ENCODE measurements at regions not wholly inside any gene's neighbourhood (a gene's known extent, or its start where the extent isn't known, plus 50 kb on each side); places are given as distances from the start of the nearest gene placed in this dataset.

- no peak overlapping the region for H3K4ac ChIP-seq (ENCODE audit: low read length)
- no CpG with 5 or more reads among the region's 3 CpGs for WGBS, 2 donors (ENCODE audit: extremely low coverage in 2 of 2, insufficient read length in 2 of 2, insufficient replicate concordance in 1 of 2)
- no peaks in the 10 kb centered on the region for H3K79me1 ChIP-seq (ENCODE audit: low read depth, low read length)
- H3K4me1 ChIP-seq (ENCODE audit: control insufficient read depth in 2 of 2, insufficient read depth in 1 of 2, low read depth in 1 of 2, low read length in 2 of 2), result no peaks in the 10 kb centered on the region
- H4K91ac ChIP-seq (ENCODE audit: low read depth, low read length, poor library complexity), result no peak overlapping the region
- no peak overlapping the region for H3K4me3 ChIP-seq (ENCODE audit: low read length in 2 of 2)
- H3K9ac ChIP-seq (ENCODE audit: low read depth, low read length, poor library complexity), result no peak overlapping the region
- DNase-seq (ENCODE audit: low spot score), result no peak
- H2AFZ ChIP-seq (ENCODE audit: low read length), result no peak overlapping the region
- no peak overlapping the region for H2BK15ac ChIP-seq (ENCODE audit: low read length)
- no peak overlapping the region for H2BK120ac ChIP-seq (ENCODE audit: low read depth, low read length)
- no peak overlapping the region for H2AK5ac ChIP-seq (ENCODE audit: low read depth, low read length)
- H2BK5ac ChIP-seq (ENCODE audit: low read length), result no peak overlapping the region
- H3K9me3 ChIP-seq (replicated peaks in 1 of 2; ENCODE audit: control insufficient read depth in 2 of 2, insufficient read depth in 1 of 2, low read depth in 1 of 2, low read length in 2 of 2), result no peaks in the 10 kb centered on the region
- H3K14ac ChIP-seq (ENCODE audit: low read length), result no peak overlapping the region
- H3K27me3 ChIP-seq (ENCODE audit: control insufficient read depth in 3 of 3, insufficient read depth in 3 of 3, low read depth in 1 of 3, low read length in 3 of 3), result no peaks in the 10 kb centered on the region
- H3K18ac ChIP-seq (ENCODE audit: low read length), result no peak overlapping the region
- H4K8ac ChIP-seq (ENCODE audit: low read depth, low read length), result no peak overlapping the region
- no peak overlapping the region for H3K4me2 ChIP-seq (ENCODE audit: insufficient read depth, low read length, poor library complexity, severe bottlenecking)
- H3K27ac ChIP-seq (replicated peaks; ENCODE audit: low read length), result no peak overlapping the region
- H3K36me3 ChIP-seq (replicated peaks in 1 of 2; ENCODE audit: control insufficient read depth in 2 of 2, insufficient read depth in 2 of 2, low read length in 2 of 2), result no peaks in the 10 kb centered on the region
- H2BK12ac ChIP-seq (ENCODE audit: low read length), result no peak overlapping the region
- H3K23ac ChIP-seq (ENCODE audit: low read depth, low read length, poor library complexity), result no peak overlapping the region
These were observed 135.0 kb downstream of the RBM46 start for GRCh38 chr4:154916068-154916467.

DNA sequence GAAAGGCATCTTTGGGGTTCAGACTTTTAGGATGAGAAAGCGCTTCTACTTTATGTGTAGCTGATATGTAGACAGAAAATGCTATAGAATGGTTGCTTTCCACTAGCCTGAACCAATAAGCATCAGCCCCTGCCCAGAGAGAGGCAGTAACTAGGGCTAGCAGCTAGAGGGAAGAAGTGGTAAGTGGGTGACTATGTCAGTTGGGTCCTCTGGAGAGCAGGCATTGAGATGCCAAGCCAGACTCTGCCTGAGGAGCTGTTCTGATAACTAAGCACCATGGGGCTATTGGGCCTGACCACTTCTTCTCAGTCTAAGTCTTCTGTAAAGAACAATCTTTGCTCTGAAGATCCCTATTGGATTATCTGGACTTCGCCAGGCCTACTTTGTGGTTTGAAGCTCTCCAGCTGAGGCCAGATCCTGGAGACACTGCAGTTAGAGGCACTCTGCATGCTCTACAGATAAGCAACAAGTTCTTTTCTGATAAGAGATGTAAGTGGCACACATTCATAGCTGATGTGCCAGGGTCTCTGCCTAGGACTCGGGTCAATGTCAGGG, 146.1 kb downstream of the RBM46 start:
- Histone ChIP-seq H3K23ac (ENCODE audit: low read depth, low read length, poor library complexity) (no peak overlapping the region), H3K14ac (ENCODE audit: low read length) (no peak overlapping the region), H3K4me2 (ENCODE audit: insufficient read depth, low read length, poor library complexity, severe bottlenecking) (no peak overlapping the region), H2AK5ac (ENCODE audit: low read depth, low read length) (no peak overlapping the region), H3K79me1 (ENCODE audit: low read depth, low read length) (no peaks in the 10 kb centered on the region), H3K4me3 (ENCODE audit: low read length in 2 of 2) (no peak overlapping the region), H3K27me3 (ENCODE audit: control insufficient read depth in 3 of 3, insufficient read depth in 3 of 3, low read depth in 1 of 3, low read length in 3 of 3) (no peaks in the 10 kb centered on the region), H2AFZ (ENCODE audit: low read length) (no peak overlapping the region), H3K4me1 (ENCODE audit: control insufficient read depth in 2 of 2, insufficient read depth in 1 of 2, low read depth in 1 of 2, low read length in 2 of 2) (no peaks in the 10 kb centered on the region), H2BK15ac (ENCODE audit: low read length) (no peak overlapping the region), H2BK120ac (ENCODE audit: low read depth, low read length) (no peak overlapping the region), H2BK5ac (ENCODE audit: low read length) (no peak overlapping the region), H3K4ac (ENCODE audit: low read length) (no peak overlapping the region), H3K36me3 (replicated peaks in 1 of 2; ENCODE audit: control insufficient read depth in 2 of 2, insufficient read depth in 2 of 2, low read length in 2 of 2) (no peaks in the 10 kb centered on the region), H3K9me3 (replicated peaks in 1 of 2; ENCODE audit: control insufficient read depth in 2 of 2, insufficient read depth in 1 of 2, low read depth in 1 of 2, low read length in 2 of 2) (no peaks in the 10 kb centered on the region), H3K18ac (ENCODE audit: low read length) (no peak overlapping the region), H4K8ac (ENCODE audit: low read depth, low read length) (no peak overlapping the region), H4K91ac (ENCODE audit: low read depth, low read length, poor library complexity) (no peak overlapping the region), H3K9ac (ENCODE audit: low read depth, low read length, poor library complexity) (no peak overlapping the region), H2BK12ac (ENCODE audit: low read length) (no peak overlapping the region), H3K27ac (replicated peaks; ENCODE audit: low read length) (no peak overlapping the region)
- WGBS, 2 donors (ENCODE audit: extremely low coverage in 2 of 2, insufficient read length in 2 of 2, insufficient replicate concordance in 1 of 2), result no CpG with 5 or more reads among the region's 3 CpGs
- no peak for DNase-seq (ENCODE audit: low spot score)

DNA sequence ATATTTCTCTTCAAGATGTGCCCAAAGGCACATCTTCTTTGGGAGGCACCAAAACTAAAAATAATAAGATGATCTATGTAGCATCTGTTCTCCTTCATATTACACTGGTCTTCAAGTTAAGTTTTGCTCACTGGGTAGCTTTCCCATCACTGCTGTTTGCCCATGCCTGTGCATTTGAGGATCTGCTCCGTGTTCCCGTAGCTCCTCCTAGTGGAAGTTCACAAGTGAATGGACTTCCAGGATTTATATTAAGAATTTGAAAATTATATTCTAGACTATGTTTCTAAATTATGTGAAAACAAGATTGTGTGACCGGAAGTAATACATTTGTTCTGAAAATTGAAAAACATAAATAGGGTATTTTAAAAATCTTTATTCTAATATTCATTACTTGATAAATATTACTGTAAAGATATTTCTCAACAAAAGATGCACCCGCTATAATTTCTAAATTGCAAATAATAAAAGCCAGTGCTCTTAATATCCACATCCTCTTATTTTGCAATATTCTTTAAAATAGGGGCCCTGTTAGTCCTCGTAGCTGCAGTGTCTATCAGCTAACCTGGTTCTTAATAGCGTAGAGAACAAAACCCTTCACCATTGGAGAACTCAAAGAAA, 147.7 kb downstream of the RBM46 start:
- no peak overlapping the region for H2AFZ ChIP-seq (ENCODE audit: low read length)
- no peaks in the 10 kb centered on the region for H3K27me3 ChIP-seq (ENCODE audit: control insufficient read depth in 3 of 3, insufficient read depth in 3 of 3, low read depth in 1 of 3, low read length in 3 of 3)
- H2AK5ac ChIP-seq (ENCODE audit: low read depth, low read length), result no peak overlapping the region
- no peaks in the 10 kb centered on the region for H3K9me3 ChIP-seq (replicated peaks in 1 of 2; ENCODE audit: control insufficient read depth in 2 of 2, insufficient read depth in 1 of 2, low read depth in 1 of 2, low read length in 2 of 2)
- H3K9ac ChIP-seq (ENCODE audit: low read depth, low read length, poor library complexity), result no peak overlapping the region
- DNase-seq (ENCODE audit: low spot score), result peak; percentile 21
- H3K4ac ChIP-seq (ENCODE audit: low read length), result no peak overlapping the region
- WGBS, 2 donors (ENCODE audit: extremely low coverage in 2 of 2, insufficient read length in 2 of 2, insufficient replicate concordance in 1 of 2), result no CpG with 5 or more reads among the region's 6 CpGs
- H3K23ac ChIP-seq (ENCODE audit: low read depth, low read length, poor library complexity), result no peak overlapping the region
- H2BK5ac ChIP-seq (ENCODE audit: low read length), result no peak overlapping the region
- no peak overlapping the region for H3K18ac ChIP-seq (ENCODE audit: low read length)
- no peak overlapping the region for H2BK15ac ChIP-seq (ENCODE audit: low read length)
- H3K79me1 ChIP-seq (ENCODE audit: low read depth, low read length), result no peaks in the 10 kb centered on the region
- no peak overlapping the region for H4K91ac ChIP-seq (ENCODE audit: low read depth, low read length, poor library complexity)
- no peak overlapping the region for H2BK120ac ChIP-seq (ENCODE audit: low read depth, low read length)
- H3K4me3 ChIP-seq (ENCODE audit: low read length in 2 of 2), result no peak overlapping the region
- H3K4me1 ChIP-seq (ENCODE audit: control insufficient read depth in 2 of 2, insufficient read depth in 1 of 2, low read depth in 1 of 2, low read length in 2 of 2), result no peaks in the 10 kb centered on the region
- no peak overlapping the region for H2BK12ac ChIP-seq (ENCODE audit: low read length)
- H3K27ac ChIP-seq (replicated peaks; ENCODE audit: low read length), result no peak overlapping the region
- no peak overlapping the region for H3K14ac ChIP-seq (ENCODE audit: low read length)
- H3K36me3 ChIP-seq (replicated peaks in 1 of 2; ENCODE audit: control insufficient read depth in 2 of 2, insufficient read depth in 2 of 2, low read length in 2 of 2), result no peaks in the 10 kb centered on the region
- H4K8ac ChIP-seq (ENCODE audit: low read depth, low read length), result no peak overlapping the region
- no peak overlapping the region for H3K4me2 ChIP-seq (ENCODE audit: insufficient read depth, low read length, poor library complexity, severe bottlenecking)

DNA sequence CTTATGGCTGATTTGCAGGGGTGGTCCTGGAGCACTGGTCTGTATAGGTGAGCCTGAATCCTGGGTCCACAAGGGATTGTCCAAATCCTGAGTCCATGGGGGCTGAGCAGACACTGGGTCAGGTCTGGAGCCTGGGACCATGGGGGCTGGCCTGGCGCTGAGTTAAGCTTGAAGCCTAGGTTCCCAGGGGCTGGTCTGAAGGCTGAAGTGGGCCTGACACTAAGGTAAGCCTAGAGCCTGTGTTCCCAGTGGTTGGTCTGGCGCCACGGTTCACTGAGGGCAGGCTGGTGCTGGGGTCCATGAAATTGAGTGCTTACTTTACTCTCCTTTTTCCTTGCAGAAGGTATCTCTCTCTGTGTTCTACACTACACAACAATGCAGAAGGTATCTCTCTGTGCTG, 155.8 kb downstream of the RBM46 start:
- Histone ChIP-seq H3K23ac (ENCODE audit: low read depth, low read length, poor library complexity) (peak overlapping the region; percentile 75), H3K4me3 (ENCODE audit: low read length in 2 of 2) (no peak overlapping the region), H2BK120ac (ENCODE audit: low read depth, low read length) (no peak overlapping the region), H2AK5ac (ENCODE audit: low read depth, low read length) (peak overlapping the region; percentile 43), H3K4me1 (ENCODE audit: control insufficient read depth in 2 of 2, insufficient read depth in 1 of 2, low read depth in 1 of 2, low read length in 2 of 2) (no peaks in the 10 kb centered on the region), H2BK12ac (ENCODE audit: low read length) (peak overlapping the region; percentile 34), H3K9ac (ENCODE audit: low read depth, low read length, poor library complexity) (no peak overlapping the region), H3K36me3 (replicated peaks in 1 of 2; ENCODE audit: control insufficient read depth in 2 of 2, insufficient read depth in 2 of 2, low read length in 2 of 2) (no peaks in the 10 kb centered on the region), H2BK15ac (ENCODE audit: low read length) (peak overlapping the region; percentile 77), H3K4me2 (ENCODE audit: insufficient read depth, low read length, poor library complexity, severe bottlenecking) (no peak overlapping the region), H3K27me3 (ENCODE audit: control insufficient read depth in 3 of 3, insufficient read depth in 3 of 3, low read depth in 1 of 3, low read length in 3 of 3) (no peaks in the 10 kb centered on the region), H3K27ac (replicated peaks; ENCODE audit: low read length) (no peak overlapping the region), H3K14ac (ENCODE audit: low read length) (no peak overlapping the region), H2AFZ (ENCODE audit: low read length) (no peak overlapping the region), H2BK5ac (ENCODE audit: low read length) (no peak overlapping the region), H3K4ac (ENCODE audit: low read length) (no peak overlapping the region), H4K8ac (ENCODE audit: low read depth, low read length) (no peak overlapping the region), H4K91ac (ENCODE audit: low read depth, low read length, poor library complexity) (no peak overlapping the region), H3K79me1 (ENCODE audit: low read depth, low read length) (no peaks in the 10 kb centered on the region), H3K18ac (ENCODE audit: low read length) (peak overlapping the region; percentile 44), H3K9me3 (replicated peaks in 1 of 2; ENCODE audit: control insufficient read depth in 2 of 2, insufficient read depth in 1 of 2, low read depth in 1 of 2, low read length in 2 of 2) (no peaks in the 10 kb centered on the region)
- WGBS, 2 donors (ENCODE audit: extremely low coverage in 2 of 2, insufficient read length in 2 of 2, insufficient replicate concordance in 1 of 2), result no CpG with 5 or more reads among the region's 3 CpGs
- no peak for DNase-seq (ENCODE audit: low spot score)
